DMS53 treated with DMSO at 0.1 percent for 48 hours (cell line): ENCODE measurements at regions not wholly inside any gene's neighbourhood (a gene's known extent, or its start where the extent isn't known, plus 50 kb on each side); places are given as distances from the start of the nearest gene placed in this dataset.
"Not testable (repeated sequence)": the region's sequence is repeated elsewhere in the genome, so short reads cannot be mapped to it uniquely, and the experiment has no call there.

ENCODE experiments used
- DNase-seq: peaks from one replicate; lab custom pipeline; 2025; ENCODE audit not compliant: unreplicated experiment; lab: John Stamatoyannopoulos, UW

GRCh38 chr11:80980227-80980626 lies 1539.4 kb upstream of the TENM4 start:
- peak; percentile 36 for DNase-seq

- DNase-seq: no peak
These were observed 1533.0 kb upstream of the TENM4 start for GRCh38 chr11:80973786-80974185.

GRCh38 chr11:80970037-80970436 lies 1529.2 kb upstream of the TENM4 start:
- no peak for DNase-seq

GRCh38 chr11:80967649-80968048 lies 1526.8 kb upstream of the TENM4 start:
- DNase-seq: no peak

- no peak for DNase-seq
These were observed 1519.7 kb upstream of the TENM4 start for GRCh38 chr11:80960381-80961029.

- no peak for DNase-seq
These were observed 1518.9 kb upstream of the TENM4 start for GRCh38 chr11:80959751-80960150.

- no peak for DNase-seq
These were observed 1518.2 kb upstream of the TENM4 start for GRCh38 chr11:80958987-80959386.

GRCh38 chr11:80958361-80958760 lies 1517.5 kb upstream of the TENM4 start:
- DNase-seq: no peak

GRCh38 chr11:80955588-80955987 lies 1514.8 kb upstream of the TENM4 start:
- DNase-seq: no peak

GRCh38 chr11:80948781-80949180 lies 1508.0 kb upstream of the TENM4 start:
- no peak for DNase-seq

- no peak for DNase-seq
These were observed 1503.9 kb upstream of the TENM4 start for GRCh38 chr11:80944758-80945157.

GRCh38 chr11:80943226-80943625 lies 1502.4 kb upstream of the TENM4 start:
- no peak for DNase-seq

- no peak for DNase-seq
These were observed 1497.0 kb upstream of the TENM4 start for GRCh38 chr11:80937842-80938241.

- no peak for DNase-seq
These were observed 1489.2 kb upstream of the TENM4 start for GRCh38 chr11:80930038-80930437.

GRCh38 chr11:80929031-80929805 lies 1488.4 kb upstream of the TENM4 start:
- DNase-seq: no peak

- no peak for DNase-seq
These were observed 1484.5 kb upstream of the TENM4 start for GRCh38 chr11:80925321-80925720.

- not testable (repeated sequence) for DNase-seq
These were observed 1480.5 kb upstream of the TENM4 start for GRCh38 chr11:80921310-80921709.

GRCh38 chr11:80916173-80916798 lies 1475.5 kb upstream of the TENM4 start:
- DNase-seq: no peak

- no peak for DNase-seq
These were observed 1473.5 kb upstream of the TENM4 start for GRCh38 chr11:80914311-80914710.

- DNase-seq: no peak
These were observed 1470.8 kb upstream of the TENM4 start for GRCh38 chr11:80911666-80912065.

- DNase-seq: no peak
These were observed 1459.4 kb upstream of the TENM4 start for GRCh38 chr11:80900265-80900664.

- no peak for DNase-seq
These were observed 1458.6 kb upstream of the TENM4 start for GRCh38 chr11:80899381-80899780.
